Dendritic cell treated with granulocyte-macrophage colony-stimulating factor and Interleukin-4, amounts not matched to agents 40 ng/mL and 50 ng/mL, for 4 days (primary cell): ENCODE measurements at regions not wholly inside any gene's neighbourhood (a gene's known extent, or its start where the extent isn't known, plus 50 kb on each side); places are given as distances from the start of the nearest gene placed in this dataset.
"Not testable (repeated sequence)": the region's sequence is repeated elsewhere in the genome, so short reads cannot be mapped to it uniquely, and the experiment has no call there.

ENCODE experiments used
- H3K27ac Mint-ChIP-seq: one replicate; pipeline ENCODE4 v1.8.0; 2022; ENCODE audit warnings: mild to moderate bottlenecking, mixed read lengths
- H3K27me3 Mint-ChIP-seq: one replicate; pipeline ENCODE4 v1.8.0; 2022; ENCODE audit warnings: mild to moderate bottlenecking, mixed read lengths
- H3K36me3 Mint-ChIP-seq: one replicate; pipeline ENCODE4 v1.8.0; 2022; ENCODE audit warnings: low read depth, mixed read lengths
- H3K4me1 Mint-ChIP-seq: one replicate; pipeline ENCODE4 v1.8.0; 2022; ENCODE audit warnings: low read depth, mixed read lengths
- H3K4me3 Mint-ChIP-seq: one replicate; pipeline ENCODE4 v1.8.0; 2022; ENCODE audit warnings: mild to moderate bottlenecking, moderate library complexity, mixed read lengths
- H3K9me3 Mint-ChIP-seq: one replicate; pipeline ENCODE4 v1.8.0; 2022; ENCODE audit warnings: mixed read lengths
- intact Hi-C: fragments of 100-400 bp; cut with micrococcal nuclease; formaldehyde crosslinking; loops from one replicate; pipeline ENCODE4 v1.15.0; 2022

GRCh38 chr16:31975826-31976419, 102.3 kb downstream of the ZNF267 start:
- not testable (repeated sequence) for H3K4me1 Mint-ChIP-seq

GRCh38 chr16:31978463-31978862, 104.9 kb downstream of the ZNF267 start:
- H3K27me3 Mint-ChIP-seq, H3K27ac Mint-ChIP-seq, H3K36me3 Mint-ChIP-seq, H3K9me3 Mint-ChIP-seq, H3K4me1 Mint-ChIP-seq, intact Hi-C loops, H3K4me3 Mint-ChIP-seq: not testable (repeated sequence)

More at GRCh38 chr16:31975826-31976419, 102.3 kb downstream of the ZNF267 start:
- H3K36me3 Mint-ChIP-seq, H3K27me3 Mint-ChIP-seq, H3K4me3 Mint-ChIP-seq, intact Hi-C loops, H3K9me3 Mint-ChIP-seq, H3K27ac Mint-ChIP-seq: not testable (repeated sequence)

- H3K36me3 Mint-ChIP-seq, intact Hi-C loops, H3K27me3 Mint-ChIP-seq, H3K9me3 Mint-ChIP-seq, H3K4me1 Mint-ChIP-seq, H3K4me3 Mint-ChIP-seq, H3K27ac Mint-ChIP-seq: not testable (repeated sequence)
Observed at GRCh38 chr16:31981739-31982138, 108.1 kb downstream of the ZNF267 start.

DNA sequence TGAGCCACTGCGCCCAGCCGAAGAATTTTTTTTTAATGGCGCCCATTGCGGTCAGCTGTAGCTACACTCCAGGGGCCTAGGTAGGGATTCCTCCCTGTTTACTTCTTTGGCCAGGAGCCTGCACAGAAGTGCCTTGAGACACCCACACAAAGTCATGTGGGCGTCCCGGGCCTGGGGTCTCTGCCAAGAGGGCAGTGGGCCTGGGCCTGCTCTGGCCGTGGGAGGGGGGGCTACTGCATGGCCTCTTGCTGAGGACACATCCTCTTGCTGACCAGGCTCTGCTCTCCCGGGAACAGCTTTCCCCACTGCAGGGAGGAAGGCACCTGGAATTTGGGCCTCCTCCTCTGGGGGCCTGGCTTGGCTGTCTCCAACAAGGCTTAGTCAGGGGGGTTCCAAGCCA, 109.4 kb downstream of the ZNF267 start:
- H3K27ac Mint-ChIP-seq, H3K27me3 Mint-ChIP-seq, H3K4me1 Mint-ChIP-seq, H3K36me3 Mint-ChIP-seq, H3K9me3 Mint-ChIP-seq, intact Hi-C loops, H3K4me3 Mint-ChIP-seq: not testable (repeated sequence)

DNA sequence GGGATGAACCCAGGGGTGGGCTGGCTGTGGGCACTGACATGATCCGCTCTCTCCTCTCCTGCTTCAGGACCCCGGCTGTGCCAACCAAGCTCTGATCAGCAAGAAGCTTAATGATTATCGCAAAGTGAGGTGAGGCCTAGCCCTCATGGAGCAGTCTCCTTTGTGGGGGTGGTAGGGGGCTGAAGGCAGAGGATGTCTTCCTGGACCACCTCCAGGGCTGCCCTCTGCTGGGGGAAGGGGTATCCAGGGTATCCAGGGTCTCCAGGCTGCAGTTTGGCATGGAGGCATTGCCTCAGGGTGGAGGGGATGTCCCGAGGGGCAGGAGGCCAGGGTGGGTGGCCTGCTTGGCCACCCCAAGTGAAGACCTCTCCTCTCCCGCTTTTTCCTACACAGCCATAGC, 110.1 kb downstream of the ZNF267 start:
- intact Hi-C loops, H3K4me1 Mint-ChIP-seq, H3K36me3 Mint-ChIP-seq, H3K27me3 Mint-ChIP-seq, H3K9me3 Mint-ChIP-seq, H3K27ac Mint-ChIP-seq, H3K4me3 Mint-ChIP-seq: not testable (repeated sequence)

GRCh38 chr16:31986895-31987294, 113.3 kb downstream of the ZNF267 start:
- H3K9me3 Mint-ChIP-seq, H3K36me3 Mint-ChIP-seq, H3K27ac Mint-ChIP-seq, H3K4me1 Mint-ChIP-seq, H3K27me3 Mint-ChIP-seq, H3K4me3 Mint-ChIP-seq, intact Hi-C loops: not testable (repeated sequence)

- H3K4me1 Mint-ChIP-seq, H3K36me3 Mint-ChIP-seq, H3K9me3 Mint-ChIP-seq, H3K4me3 Mint-ChIP-seq, intact Hi-C loops, H3K27me3 Mint-ChIP-seq, H3K27ac Mint-ChIP-seq: not testable (repeated sequence)
Observed at GRCh38 chr16:31988595-31989581, 115.3 kb downstream of the ZNF267 start.

DNA sequence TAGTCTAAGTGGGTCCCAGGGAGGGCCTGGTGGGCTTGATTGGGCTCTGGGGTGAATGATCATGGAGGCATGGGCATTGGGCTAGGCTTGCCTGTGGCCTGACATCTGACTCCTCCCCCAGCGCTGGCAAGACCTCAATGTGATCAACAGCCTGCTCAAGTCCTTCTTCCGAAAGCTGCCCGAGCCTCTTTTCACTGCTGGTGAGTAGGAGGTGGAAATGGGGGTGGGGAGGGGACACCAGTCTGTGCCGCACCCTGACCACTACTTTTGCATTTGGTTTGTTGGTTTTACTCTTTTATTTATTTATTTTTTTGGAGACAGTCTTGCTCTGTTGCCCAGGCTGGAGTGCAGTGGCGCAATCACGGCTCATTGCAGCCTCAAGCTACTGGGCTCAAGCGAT, 116.7 kb downstream of the ZNF267 start:
- H3K9me3 Mint-ChIP-seq, H3K4me1 Mint-ChIP-seq, H3K36me3 Mint-ChIP-seq, H3K4me3 Mint-ChIP-seq, H3K27ac Mint-ChIP-seq, intact Hi-C loops, H3K27me3 Mint-ChIP-seq: not testable (repeated sequence)

- H3K27me3 Mint-ChIP-seq, H3K27ac Mint-ChIP-seq, H3K4me3 Mint-ChIP-seq, H3K4me1 Mint-ChIP-seq, intact Hi-C loops, H3K9me3 Mint-ChIP-seq, H3K36me3 Mint-ChIP-seq: not testable (repeated sequence)
Observed at GRCh38 chr16:31990980-31991379, 117.4 kb downstream of the ZNF267 start.

- H3K27me3 Mint-ChIP-seq, H3K36me3 Mint-ChIP-seq, intact Hi-C loops, H3K9me3 Mint-ChIP-seq, H3K4me3 Mint-ChIP-seq, H3K27ac Mint-ChIP-seq, H3K4me1 Mint-ChIP-seq: not testable (repeated sequence)
Observed at GRCh38 chr16:31996325-31996724, 122.7 kb downstream of the ZNF267 start.

DNA sequence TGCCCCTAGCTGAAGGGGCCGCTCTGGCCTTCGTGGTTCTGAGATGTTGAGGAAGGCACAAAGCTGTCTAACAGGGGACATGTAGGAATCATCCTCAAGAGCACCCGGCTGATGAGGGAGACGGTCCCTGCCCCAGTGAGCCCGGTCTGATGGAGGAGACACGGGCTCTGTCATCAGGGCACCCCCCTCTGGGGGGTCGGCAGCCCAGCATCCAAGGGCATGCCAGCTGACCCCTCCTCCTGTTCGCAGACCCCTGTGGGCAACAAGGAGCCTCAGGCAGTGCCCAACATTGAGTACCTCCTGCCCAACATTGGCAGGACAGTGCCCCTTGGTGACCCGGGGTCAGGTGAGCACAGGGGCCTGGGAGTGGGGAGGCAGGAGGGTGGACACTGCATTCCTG, 128.9 kb downstream of the ZNF267 start:
- intact Hi-C loops, H3K27me3 Mint-ChIP-seq, H3K27ac Mint-ChIP-seq, H3K4me3 Mint-ChIP-seq, H3K4me1 Mint-ChIP-seq, H3K36me3 Mint-ChIP-seq: not testable (repeated sequence)
- peaks cover 11% of the 10 kb centered on the region for H3K9me3 Mint-ChIP-seq

GRCh38 chr16:32003819-32004218, 130.2 kb downstream of the ZNF267 start:
- intact Hi-C loops, H3K36me3 Mint-ChIP-seq: not testable (repeated sequence)

DNA sequence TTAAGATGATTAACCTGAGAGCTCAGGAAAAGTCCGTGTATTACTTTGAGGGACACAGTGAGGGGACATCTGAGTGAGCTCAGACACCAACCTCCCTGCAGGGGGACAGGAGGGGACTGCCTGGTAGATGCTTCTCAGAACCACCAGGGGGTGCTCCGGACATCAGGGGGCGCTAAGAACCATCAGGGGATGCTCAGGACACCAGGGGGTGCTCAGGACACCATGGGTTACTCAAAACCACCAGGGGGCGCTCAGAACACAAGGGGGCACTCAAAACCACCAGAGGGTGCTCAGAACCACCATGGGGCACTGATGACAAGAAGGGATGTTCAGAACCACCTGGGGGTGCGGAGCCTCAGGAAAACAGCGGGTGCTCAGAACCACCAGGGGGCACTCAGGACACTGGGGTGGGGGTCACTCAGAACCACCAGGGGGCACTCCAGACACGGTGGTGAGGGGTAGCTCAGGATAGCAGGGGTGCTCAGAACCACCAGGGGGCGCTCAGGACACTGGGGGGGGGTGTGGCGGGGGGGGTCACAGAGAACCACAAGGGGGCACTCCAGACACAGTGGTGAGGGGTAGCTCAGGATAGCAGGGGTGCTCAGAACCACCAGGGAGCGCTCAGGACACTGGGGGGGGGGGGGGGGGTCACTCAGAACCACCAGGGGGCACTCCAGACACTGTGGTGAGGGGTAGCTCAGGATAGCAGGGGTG, 165.3 kb downstream of the ZNF267 start:
- H3K9me3 Mint-ChIP-seq, intact Hi-C loops, H3K4me1 Mint-ChIP-seq, H3K4me3 Mint-ChIP-seq, H3K27ac Mint-ChIP-seq, H3K36me3 Mint-ChIP-seq, H3K27me3 Mint-ChIP-seq: not testable (repeated sequence)

More at GRCh38 chr16:32003819-32004218, 130.2 kb downstream of the ZNF267 start:
- H3K4me3 Mint-ChIP-seq, H3K27me3 Mint-ChIP-seq, H3K4me1 Mint-ChIP-seq, H3K27ac Mint-ChIP-seq: not testable (repeated sequence)
- peaks cover 11% of the 10 kb centered on the region for H3K9me3 Mint-ChIP-seq

- H3K9me3 Mint-ChIP-seq, intact Hi-C loops, H3K4me1 Mint-ChIP-seq, H3K27ac Mint-ChIP-seq, H3K36me3 Mint-ChIP-seq, H3K27me3 Mint-ChIP-seq, H3K4me3 Mint-ChIP-seq: not testable (repeated sequence)
Observed at GRCh38 chr16:32039919-32040318, 166.3 kb downstream of the ZNF267 start.
